WTC11 (cell line): ENCODE measurements at regions not wholly inside any gene's neighbourhood (a gene's known extent, or its start where the extent isn't known, plus 50 kb on each side); places are given as distances from the start of the nearest gene placed in this dataset.
"Not testable (repeated sequence)": the region's sequence is repeated elsewhere in the genome, so short reads cannot be mapped to it uniquely, and the experiment has no call there.

Experiments used
- ATAC-seq: fragments of 200-7000 bp; cut with Tn5 transposase; 2 replicates; pipeline ENCODE4 v1.10.0; 2021; ENCODE audit warnings: mild to moderate bottlenecking, moderate library complexity
- CTCF ChIA-PET: fragments of 300-600 bp; sonication (Branson Sonifier 250); formaldehyde crosslinking; loops from one replicate; lab custom pipeline; 2021; ENCODE audit warnings: antibody characterized with exemption; lab: Charles Lee
- POLR2A ChIA-PET: fragments of 350-600 bp; sonication (Branson Sonifier 250); formaldehyde crosslinking; loops from one replicate; lab custom pipeline; 2021; ENCODE audit warnings: antibody characterized with exemption; lab: Charles Lee
- DNase-seq: peaks from one replicate; pipeline ENCODE4 v3.0.0; 2021; ENCODE audit warnings: low spot score
- H3K27ac Mint-ChIP-seq: 2 replicates; pipeline ENCODE4 v1.8.0; 2021; ENCODE audit warnings: mixed read lengths
- H3K27me3 Mint-ChIP-seq: 2 replicates; pipeline ENCODE4 v1.8.0; 2021; ENCODE audit warnings: low read depth, mild to moderate bottlenecking, moderate library complexity, mixed read lengths
- H3K36me3 Mint-ChIP-seq: 2 replicates; pipeline ENCODE4 v1.8.0; 2021; ENCODE audit warnings: mixed read lengths
- H3K4me1 Mint-ChIP-seq: 2 replicates; pipeline ENCODE4 v1.8.0; 2022; ENCODE audit warnings: mixed read lengths
- H3K4me3 Mint-ChIP-seq: 2 replicates; pipeline ENCODE4 v1.8.0; 2021; ENCODE audit warnings: mild to moderate bottlenecking, moderate library complexity, mixed read lengths
- H3K9me3 Mint-ChIP-seq: 2 replicates; pipeline ENCODE4 v1.8.0; 2021; ENCODE audit warnings: mixed read lengths
- AFF4 ChIP-seq: sonication (generic); formaldehyde crosslinking; IDR thresholded peaks from 2 replicates; pipeline ENCODE4 v1.8.1; 2023; ENCODE audit warnings: mild to moderate bottlenecking, missing genetic modification reagents, borderline replicate concordance
- ATF6 ChIP-seq: sonication (generic); formaldehyde crosslinking; IDR thresholded peaks from 2 replicates; pipeline ENCODE4 v1.8.1; 2023; ENCODE audit warnings: mild to moderate bottlenecking, missing genetic modification reagents
- CREB1 ChIP-seq: sonication (generic); formaldehyde crosslinking; IDR thresholded peaks from 2 replicates; pipeline ENCODE4 v1.8.0; 2023; ENCODE audit warnings: mild to moderate bottlenecking, missing genetic modification reagents
- CREM ChIP-seq: sonication (generic); formaldehyde crosslinking; IDR thresholded peaks from 2 replicates; pipeline ENCODE4 v1.8.1; 2022; ENCODE audit warnings: mild to moderate bottlenecking, missing genetic modification reagents, moderate library complexity
- ELF4 ChIP-seq: sonication (generic); formaldehyde crosslinking; IDR thresholded peaks from 2 replicates; pipeline ENCODE4 v1.8.1; 2022; ENCODE audit warnings: low read depth, mild to moderate bottlenecking, moderate library complexity, missing genetic modification reagents
- FOXJ3 ChIP-seq: sonication (generic); formaldehyde crosslinking; IDR thresholded peaks from 2 replicates; pipeline ENCODE4 v1.9.0; 2021; ENCODE audit warnings: missing genetic modification reagents, mild to moderate bottlenecking, borderline replicate concordance
- FOXP1 ChIP-seq: sonication (generic); formaldehyde crosslinking; IDR thresholded peaks from 2 replicates; pipeline ENCODE4 v1.8.0; 2022; ENCODE audit warnings: missing genetic modification reagents, mild to moderate bottlenecking, moderate library complexity, borderline replicate concordance
- NR1H2 ChIP-seq: sonication (generic); formaldehyde crosslinking; IDR thresholded peaks from 2 replicates; pipeline ENCODE4 v1.9.0; 2021; ENCODE audit warnings: mild to moderate bottlenecking, moderate library complexity, missing genetic modification reagents
- NR3C1 ChIP-seq: sonication (generic); formaldehyde crosslinking; conservative IDR thresholded peaks from 2 replicates; pipeline ENCODE4 v1.8.1; 2023; ENCODE audit warnings: low read depth, mild to moderate bottlenecking, missing genetic modification reagents
- PRRX2 ChIP-seq: fragments of 250-450 bp; sonication (Bioruptor Pico); IDR thresholded peaks from 2 replicates; pipeline ENCODE4 v1.8.0; 2021; ENCODE audit warnings: mild to moderate bottlenecking
- SMAD4 ChIP-seq: sonication (generic); formaldehyde crosslinking; IDR thresholded peaks from 2 replicates; pipeline ENCODE4 v1.8.0; 2022; ENCODE audit warnings: mild to moderate bottlenecking, missing genetic modification reagents
- SP1 ChIP-seq: sonication (generic); formaldehyde crosslinking; conservative IDR thresholded peaks from 2 replicates; pipeline ENCODE4 v1.8.1; 2022; ENCODE audit warnings: missing genetic modification reagents
- STAT6 ChIP-seq: sonication (generic); formaldehyde crosslinking; conservative IDR thresholded peaks from 2 replicates; pipeline ENCODE4 v1.8.1; 2023; ENCODE audit warnings: mild to moderate bottlenecking, low read depth, missing genetic modification reagents, moderate library complexity
- ZBTB43 ChIP-seq: sonication (generic); formaldehyde crosslinking; IDR thresholded peaks from 2 replicates; pipeline ENCODE4 v1.8.1; 2023; ENCODE audit warnings: mild to moderate bottlenecking, missing genetic modification reagents
- ZNF396 ChIP-seq: fragments of 250-450 bp; sonication (Bioruptor Pico); IDR thresholded peaks from 2 replicates; pipeline ENCODE4 v1.8.0; 2021; ENCODE audit warnings: mild to moderate bottlenecking, moderate library complexity, borderline replicate concordance
- ZNF423 ChIP-seq: fragments of 250-450 bp; sonication (Bioruptor Pico); IDR thresholded peaks from 2 replicates; pipeline ENCODE4 v2.1.2; 2022; ENCODE audit warnings: mild to moderate bottlenecking, moderate library complexity
- ZNF532 ChIP-seq: fragments of 250-450 bp; sonication (Bioruptor Pico); IDR thresholded peaks from 2 replicates; pipeline ENCODE4 v1.9.0; 2021; ENCODE audit warnings: mild to moderate bottlenecking, borderline replicate concordance

GRCh38 chr5:21419383-21419782 is 1431.4 kb upstream of the CDH18 start (continued):
- TF ChIP-seq ZBTB43 = no peak

GRCh38 chr5:21402089-21402488 is 1414.1 kb upstream of the CDH18 start:
- H3K4me3 Mint-ChIP-seq, H3K9me3 Mint-ChIP-seq, H3K36me3 Mint-ChIP-seq, H3K27me3 Mint-ChIP-seq, ATAC-seq, H3K4me1 Mint-ChIP-seq, H3K27ac Mint-ChIP-seq, POLR2A ChIA-PET, DNase-seq, CTCF ChIA-PET: not testable (repeated sequence)

GRCh38 chr5:21398511-21398910 is 1410.5 kb upstream of the CDH18 start:
- Mint-ChIP-seq H3K27me3 (no peaks in the 10 kb centered on the region), H3K27ac (no peak overlapping the region), H3K36me3 (no peaks in the 10 kb centered on the region), H3K9me3 (no peaks in the 10 kb centered on the region), H3K4me3 (no peak overlapping the region), H3K4me1 (peaks cover 4% of the 10 kb centered on the region)
- no peak for ATAC-seq
- ChIA-PET CTCF (no interaction called here), POLR2A (no interaction called here)
- no peak for TF ChIP-seq FOXP1 (CRISPR knock-in tag)
- no peak for TF ChIP-seq ATF6 (CRISPR knock-in tag)
- TF ChIP-seq CREM = no peak
- TF ChIP-seq NR1H2 (CRISPR knock-in tag) = no peak
- TF ChIP-seq NR3C1 = no peak
- no peak for TF ChIP-seq CREB1
- no peak for DNase-seq

- Mint-ChIP-seq H3K27me3 (no peaks in the 10 kb centered on the region), H3K4me1 (peaks cover 4% of the 10 kb centered on the region), H3K9me3 (no peaks in the 10 kb centered on the region), H3K27ac (no peak overlapping the region), H3K4me3 (no peak overlapping the region), H3K36me3 (no peaks in the 10 kb centered on the region)
- POLR2A ChIA-PET = no interaction called here
- CTCF ChIA-PET = no interaction called here
- no peak for DNase-seq
- no peak for ATAC-seq
- TF ChIP-seq CREB1 (no peak), FOXJ3 (no peak), ELF4 (CRISPR knock-in tag) (no peak), CREM (no peak), SP1 (CRISPR knock-in tag) (no peak), ZNF396 (CRISPR knock-in tag) (no peak), AFF4 (no peak), ZNF423 (CRISPR knock-in tag) (no peak), PRRX2 (CRISPR knock-in tag) (no peak), ZNF532 (no peak), SMAD4 (CRISPR knock-in tag) (no peak), STAT6 (CRISPR knock-in tag) (no peak)
These were observed 1409.7 kb upstream of the CDH18 start for GRCh38 chr5:21397693-21398092.
